Cardiac fibroblast (primary cell): ENCODE measurements at regions not wholly inside any gene's neighbourhood (a gene's known extent, or its start where the extent isn't known, plus 50 kb on each side); places are given as distances from the start of the nearest gene placed in this dataset.

Source experiments
- DNase-seq, 2 donors: peaks; one replicate each; pipeline versions ENCODE4 v3.0.0 to v3.0.0-alpha.2; 2010; ENCODE audit warnings: low read depth in 2 of 2
- H3K4me3 ChIP-seq, 2 donors: replicated peaks in 1 of 2; 1 replicate in 1 of 2; 2 replicates in 1 of 2; pipeline ENCODE4 v1.5.1; 2011; ENCODE audit warnings: low read depth in 2 of 2, low read length in 2 of 2, mild to moderate bottlenecking in 2 of 2, moderate library complexity in 1 of 2
- CTCF ChIP-seq: IDR thresholded peaks from one replicate; pipeline ENCODE4 v1.5.1; 2011; ENCODE audit warnings: low read depth, mild to moderate bottlenecking, low read length, inconsistent platforms

GRCh38 chr2:176683618-176684111 is 414.4 kb downstream of the MTX2 start:
- no peak for TF ChIP-seq CTCF
- DNase-seq, result no peak
- no peak overlapping the region for H3K4me3 ChIP-seq

GRCh38 chr2:176685908-176686307 is 416.7 kb downstream of the MTX2 start:
- TF ChIP-seq CTCF, result no peak
- no peak for DNase-seq
- no peak overlapping the region for H3K4me3 ChIP-seq

GRCh38 chr2:176686328-176686727 is 417.1 kb downstream of the MTX2 start:
- H3K4me3 ChIP-seq, result no peak overlapping the region
- no peak for TF ChIP-seq CTCF

GRCh38 chr2:176687342-176687741 is 418.1 kb downstream of the MTX2 start:
- no peak for DNase-seq
- no peak overlapping the region for H3K4me3 ChIP-seq
- TF ChIP-seq CTCF, result no peak

More at GRCh38 chr2:176686328-176686727, 417.1 kb downstream of the MTX2 start:
- DNase-seq, result no peak

- no peak for TF ChIP-seq CTCF
Observed at GRCh38 chr2:176687944-176688343, 418.7 kb downstream of the MTX2 start.

GRCh38 chr2:176689711-176690110 is 420.5 kb downstream of the MTX2 start:
- H3K4me3 ChIP-seq, result no peak overlapping the region
- DNase-seq, result no peak
- TF ChIP-seq CTCF, result no peak

More at GRCh38 chr2:176687944-176688343, 418.7 kb downstream of the MTX2 start:
- no peak overlapping the region for H3K4me3 ChIP-seq
- DNase-seq, result no peak

- DNase-seq, result no peak
- H3K4me3 ChIP-seq, result no peak overlapping the region
- no peak for TF ChIP-seq CTCF
Observed at GRCh38 chr2:176691471-176691870, 422.2 kb downstream of the MTX2 start.
